Activated T-cell treated with anti-CD3 and anti-CD28 coated beads, Interleukin-2, amount 50 U/mL, for 48 hours (primary cell): ENCODE measurements at regions not wholly inside any gene's neighbourhood (a gene's known extent, or its start where the extent isn't known, plus 50 kb on each side); places are given as distances from the start of the nearest gene placed in this dataset.

Experiments
- DNase-seq, 2 experiments: peaks; one replicate each; pipeline ENCODE4 v3.0.0-alpha.2; 2020

GRCh38 chr3:110727056-110727455 is 344.6 kb upstream of the NECTIN3 start:
- no peak for DNase-seq

- DNase-seq, result no peak
Measured at GRCh38 chr3:110731148-110731547, 340.5 kb upstream of the NECTIN3 start.

- DNase-seq, result no peak
Measured at GRCh38 chr3:110732420-110732819, 339.2 kb upstream of the NECTIN3 start.

GRCh38 chr3:110733045-110733444 is 338.6 kb upstream of the NECTIN3 start:
- DNase-seq, result no peak

- no peak for DNase-seq
Measured at GRCh38 chr3:110734524-110734923, 337.1 kb upstream of the NECTIN3 start.

- no peak for DNase-seq
Measured at GRCh38 chr3:110736332-110736731, 335.3 kb upstream of the NECTIN3 start.

- DNase-seq, result no peak
Measured at GRCh38 chr3:110738531-110738930, 333.1 kb upstream of the NECTIN3 start.

GRCh38 chr3:110741891-110742290 is 329.7 kb upstream of the NECTIN3 start:
- no peak for DNase-seq

- DNase-seq, result no peak
Measured at GRCh38 chr3:110743202-110743601, 328.4 kb upstream of the NECTIN3 start.

- DNase-seq, result no peak
Measured at GRCh38 chr3:110743984-110744383, 327.6 kb upstream of the NECTIN3 start.

- DNase-seq, result no peak
Measured at GRCh38 chr3:110744723-110745122, 326.9 kb upstream of the NECTIN3 start.

GRCh38 chr3:110749006-110749405 is 322.6 kb upstream of the NECTIN3 start:
- no peak for DNase-seq

- no peak for DNase-seq
Measured at GRCh38 chr3:110750201-110750600, 321.4 kb upstream of the NECTIN3 start.

- no peak for DNase-seq
Measured at GRCh38 chr3:110752307-110752706, 319.3 kb upstream of the NECTIN3 start.

GRCh38 chr3:110753516-110753915 is 318.1 kb upstream of the NECTIN3 start:
- no peak for DNase-seq

- DNase-seq, result no peak
Measured at GRCh38 chr3:110754212-110754916, 317.3 kb upstream of the NECTIN3 start.

- no peak for DNase-seq
Measured at GRCh38 chr3:110755345-110755744, 316.3 kb upstream of the NECTIN3 start.

- DNase-seq, result no peak
Measured at GRCh38 chr3:110756705-110757104, 314.9 kb upstream of the NECTIN3 start.

GRCh38 chr3:110758208-110758607 is 313.4 kb upstream of the NECTIN3 start:
- DNase-seq, result no peak

- DNase-seq, result no peak
Measured at GRCh38 chr3:110767156-110767555, 304.5 kb upstream of the NECTIN3 start.

GRCh38 chr3:110767838-110768237 is 303.8 kb upstream of the NECTIN3 start:
- no peak for DNase-seq

- DNase-seq, result no peak
Measured at GRCh38 chr3:110773413-110773954, 298.1 kb upstream of the NECTIN3 start.

- DNase-seq, result no peak
Measured at GRCh38 chr3:110774496-110775265, 296.9 kb upstream of the NECTIN3 start.

GRCh38 chr3:110779581-110779980 is 292.0 kb upstream of the NECTIN3 start:
- no peak for DNase-seq
